ENCODE measurements at regions not wholly inside any gene's neighbourhood (a gene's known extent, or its start where the extent isn't known, plus 50 kb on each side); places are given as distances from the start of the nearest gene placed in this dataset.

- TF ChIP-seq EZH2 (IDR thresholded peaks at IDR 0.05; ENCODE audit: borderline replicate concordance, low read length): no peak
- TF ChIP-seq CTCF (IDR thresholded peaks at IDR 0.05; ENCODE audit: low read length): no peak
These were observed 386.6 kb downstream of the BUD13 start for GRCh38 chr11:116386118-116386699.

All from OCI-LY1 (cell line).